ENCODE measurements at regions not wholly inside any gene's neighbourhood (a gene's known extent, or its start where the extent isn't known, plus 50 kb on each side); places are given as distances from the start of the nearest gene placed in this dataset.

GRCh38 chr16:8258523-8258922, 331.8 kb downstream of the TMEM114 start:
- H3K36me3 ChIP-seq (ENCODE audit: control insufficient read depth, insufficient read depth, low read length): no peaks in the 10 kb centered on the region
- WGBS, 2 experiments (ENCODE audit: insufficient coverage in 1 of 2, insufficient read length in 1 of 2): 57 to 75% methylated on average over 1 to 7 of the region's 7 CpGs
- H3K4me3 ChIP-seq (ENCODE audit: low read length): no peak overlapping the region
- no peaks in the 10 kb centered on the region for H3K4me1 ChIP-seq (ENCODE audit: control insufficient read depth, insufficient read depth, low read length)
- H3K27ac ChIP-seq (ENCODE audit: low read depth, low read length): no peak overlapping the region
- H3K27me3 Mint-ChIP-seq (ENCODE audit: insufficient read depth): peaks cover 3% of the 10 kb centered on the region
- H3K4me1 Mint-ChIP-seq: peaks cover 5% of the 10 kb centered on the region
- no peak for TF ChIP-seq CTCF (conservative IDR thresholded peaks at IDR 0.05)
- no peaks in the 10 kb centered on the region for H3K9me3 Mint-ChIP-seq
- H3K4me3 Mint-ChIP-seq: no peak overlapping the region
- no peaks in the 10 kb centered on the region for H3K27me3 ChIP-seq (ENCODE audit: control insufficient read depth, insufficient read depth, low read length, poor library complexity, severe bottlenecking)
- no peaks in the 10 kb centered on the region for H3K9me3 ChIP-seq (ENCODE audit: control insufficient read depth, low read length)
- H3K36me3 Mint-ChIP-seq (ENCODE audit: low read depth): no peaks in the 10 kb centered on the region
- no peak overlapping the region for H3K9ac ChIP-seq (ENCODE audit: extremely low read depth, low read length, poor library complexity, severe bottlenecking)
- DNase-seq: no peak
- no peak overlapping the region for H3K27ac Mint-ChIP-seq

- H3K9me3 Mint-ChIP-seq: no peaks in the 10 kb centered on the region
- TF ChIP-seq CTCF (conservative IDR thresholded peaks at IDR 0.05): no peak
Measured at GRCh38 chr16:8257561-8257960, 332.8 kb downstream of the TMEM114 start.

GRCh38 chr16:8254405-8254804, 335.9 kb downstream of the TMEM114 start:
- Histone ChIP-seq H3K27ac (ENCODE audit: low read depth, low read length) (no peak overlapping the region), H3K4me3 (ENCODE audit: low read length) (no peak overlapping the region), H3K27me3 (ENCODE audit: control insufficient read depth, insufficient read depth, low read length, poor library complexity, severe bottlenecking) (no peaks in the 10 kb centered on the region), H3K9ac (ENCODE audit: extremely low read depth, low read length, poor library complexity, severe bottlenecking) (no peak overlapping the region), H3K9me3 (ENCODE audit: control insufficient read depth, low read length) (no peaks in the 10 kb centered on the region), H3K36me3 (ENCODE audit: control insufficient read depth, insufficient read depth, low read length) (no peaks in the 10 kb centered on the region), H3K4me1 (ENCODE audit: control insufficient read depth, insufficient read depth, low read length) (no peaks in the 10 kb centered on the region)
- no peak for TF ChIP-seq CTCF (conservative IDR thresholded peaks at IDR 0.05)
- H3K9me3 Mint-ChIP-seq: no peaks in the 10 kb centered on the region
- H3K4me3 Mint-ChIP-seq: no peak overlapping the region
- no peak for DNase-seq
- peaks cover 8% of the 10 kb centered on the region for H3K4me1 Mint-ChIP-seq
- H3K27me3 Mint-ChIP-seq (ENCODE audit: insufficient read depth): peaks cover 3% of the 10 kb centered on the region
- no peaks in the 10 kb centered on the region for H3K36me3 Mint-ChIP-seq (ENCODE audit: low read depth)
- WGBS, 2 experiments (ENCODE audit: insufficient coverage in 1 of 2, insufficient read length in 1 of 2): 90 to 93% methylated on average over 4 of the region's 4 CpGs
- H3K27ac Mint-ChIP-seq: no peak overlapping the region

More at GRCh38 chr16:8257561-8257960, 332.8 kb downstream of the TMEM114 start:
- Histone ChIP-seq H3K27me3 (ENCODE audit: control insufficient read depth, insufficient read depth, low read length, poor library complexity, severe bottlenecking) (no peaks in the 10 kb centered on the region), H3K36me3 (ENCODE audit: control insufficient read depth, insufficient read depth, low read length) (no peaks in the 10 kb centered on the region), H3K4me1 (ENCODE audit: control insufficient read depth, insufficient read depth, low read length) (no peaks in the 10 kb centered on the region), H3K9ac (ENCODE audit: extremely low read depth, low read length, poor library complexity, severe bottlenecking) (no peak overlapping the region), H3K27ac (ENCODE audit: low read depth, low read length) (no peak overlapping the region), H3K4me3 (ENCODE audit: low read length) (no peak overlapping the region), H3K9me3 (ENCODE audit: control insufficient read depth, low read length) (no peaks in the 10 kb centered on the region)
- DNase-seq: no peak
- Mint-ChIP-seq H3K4me3 (no peak overlapping the region), H3K36me3 (ENCODE audit: low read depth) (no peaks in the 10 kb centered on the region), H3K27me3 (ENCODE audit: insufficient read depth) (peaks cover 3% of the 10 kb centered on the region), H3K4me1 (peaks cover 5% of the 10 kb centered on the region), H3K27ac (no peak overlapping the region)
- 92 to 100% methylated on average over 2 to 3 of the region's 3 CpGs for WGBS, 2 experiments (ENCODE audit: insufficient coverage in 1 of 2, insufficient read length in 1 of 2)

Measured in endodermal cell (in vitro differentiated cells).